Fibroblast of the aortic adventitia (primary cell): ENCODE measurements at regions not wholly inside any gene's neighbourhood (a gene's known extent, or its start where the extent isn't known, plus 50 kb on each side); places are given as distances from the start of the nearest gene placed in this dataset.

Experiments used
- DNase-seq: peaks from one replicate; pipeline ENCODE4 v3.0.0-alpha.2; 2010; ENCODE audit warnings: low read depth
- H3K4me3 ChIP-seq: 2 replicates; pipeline ENCODE4 v1.5.1; 2011; ENCODE audit warnings: low read depth, mild to moderate bottlenecking, control low read depth, low read length, moderate library complexity
- TF ChIP-seq, protein P1 (sequence below): IDR thresholded peaks from 2 replicates; pipeline ENCODE4 v1.5.1; 2011; ENCODE audit warnings: mild to moderate bottlenecking, low read length, control low read depth, inconsistent platforms; ENCODE audit not compliant: insufficient read depth

GRCh38 chr6:126110512-126111270 is 124.4 kb downstream of the TRMT11 start:
- DNase-seq: peak; percentile 53

GRCh38 chr6:126111327-126111726 is 125.0 kb downstream of the TRMT11 start:
- TF ChIP-seq, protein P1, sequence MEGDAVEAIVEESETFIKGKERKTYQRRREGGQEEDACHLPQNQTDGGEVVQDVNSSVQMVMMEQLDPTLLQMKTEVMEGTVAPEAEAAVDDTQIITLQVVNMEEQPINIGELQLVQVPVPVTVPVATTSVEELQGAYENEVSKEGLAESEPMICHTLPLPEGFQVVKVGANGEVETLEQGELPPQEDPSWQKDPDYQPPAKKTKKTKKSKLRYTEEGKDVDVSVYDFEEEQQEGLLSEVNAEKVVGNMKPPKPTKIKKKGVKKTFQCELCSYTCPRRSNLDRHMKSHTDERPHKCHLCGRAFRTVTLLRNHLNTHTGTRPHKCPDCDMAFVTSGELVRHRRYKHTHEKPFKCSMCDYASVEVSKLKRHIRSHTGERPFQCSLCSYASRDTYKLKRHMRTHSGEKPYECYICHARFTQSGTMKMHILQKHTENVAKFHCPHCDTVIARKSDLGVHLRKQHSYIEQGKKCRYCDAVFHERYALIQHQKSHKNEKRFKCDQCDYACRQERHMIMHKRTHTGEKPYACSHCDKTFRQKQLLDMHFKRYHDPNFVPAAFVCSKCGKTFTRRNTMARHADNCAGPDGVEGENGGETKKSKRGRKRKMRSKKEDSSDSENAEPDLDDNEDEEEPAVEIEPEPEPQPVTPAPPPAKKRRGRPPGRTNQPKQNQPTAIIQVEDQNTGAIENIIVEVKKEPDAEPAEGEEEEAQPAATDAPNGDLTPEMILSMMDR: no peak
- DNase-seq: no peak
- no peak overlapping the region for H3K4me3 ChIP-seq

More at GRCh38 chr6:126110512-126111270, 124.4 kb downstream of the TRMT11 start:
- TF ChIP-seq, protein P1: no peak
- no peak overlapping the region for H3K4me3 ChIP-seq

GRCh38 chr6:126112171-126112632 is 125.9 kb downstream of the TRMT11 start:
- no peak overlapping the region for H3K4me3 ChIP-seq
- peak; percentile 94 for DNase-seq
- TF ChIP-seq, protein P1: no peak

DNA sequence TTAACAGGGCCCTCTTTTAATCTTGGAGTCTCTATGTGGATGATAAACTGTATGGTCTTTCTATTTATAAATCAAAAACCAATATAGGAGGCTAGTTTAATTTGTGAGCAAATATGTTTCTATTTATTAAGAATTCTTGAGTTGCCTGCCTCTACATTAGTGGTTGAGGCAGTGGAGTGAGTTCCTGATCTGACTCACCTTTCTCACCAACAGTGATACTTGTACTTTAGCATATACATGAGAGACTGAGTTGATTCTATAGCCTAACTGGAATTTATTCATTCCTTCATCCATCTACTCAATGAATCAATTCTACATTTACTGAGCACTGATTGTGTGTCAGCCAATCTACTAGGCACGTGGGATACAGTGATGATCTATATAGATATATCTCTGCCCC is 126.9 kb downstream of the TRMT11 start:
- TF ChIP-seq, protein P1: no peak
- no peak overlapping the region for H3K4me3 ChIP-seq
- no peak for DNase-seq

GRCh38 chr6:126117251-126117650 is 130.9 kb downstream of the TRMT11 start:
- DNase-seq: no peak
- TF ChIP-seq, protein P1: no peak
- H3K4me3 ChIP-seq: no peak overlapping the region

DNA sequence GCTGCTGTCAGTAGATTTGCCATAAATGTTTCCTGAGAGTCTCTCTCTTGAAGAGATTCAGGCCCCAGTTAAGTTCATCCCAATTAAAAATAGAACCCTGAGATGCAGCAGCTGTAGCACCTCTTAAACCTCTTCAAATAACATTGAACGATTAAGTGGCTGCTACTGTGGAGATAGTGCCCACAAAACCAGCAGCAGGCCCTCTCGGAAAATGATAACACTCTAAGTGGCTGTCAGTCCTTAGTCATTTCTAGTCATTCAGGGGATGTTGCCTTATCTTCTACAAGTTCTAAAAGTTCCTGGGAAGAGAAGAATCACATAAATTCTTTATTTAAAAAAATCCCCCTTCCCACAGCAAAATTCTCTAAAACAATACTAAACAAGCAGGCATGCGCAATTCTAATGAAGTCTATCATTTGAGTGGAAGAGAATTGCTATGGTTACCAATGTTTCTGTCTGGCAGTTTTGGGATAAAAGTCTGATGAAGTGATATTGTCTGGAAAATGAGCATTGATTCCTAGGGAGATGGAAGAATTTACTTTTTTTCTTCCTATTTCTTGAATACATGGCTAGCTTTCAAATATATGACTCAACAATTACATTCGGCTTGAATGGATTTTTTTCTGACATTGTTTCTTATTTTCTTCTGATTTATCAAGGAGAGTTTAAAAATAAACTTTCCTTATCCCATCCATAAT is 131.9 kb downstream of the TRMT11 start:
- DNase-seq: peak; percentile 69
- TF ChIP-seq, protein P1: no peak

More for the DNA sequence above, 131.9 kb downstream of the TRMT11 start:
- H3K4me3 ChIP-seq: no peak overlapping the region
